Loucy (cell line): ENCODE measurements at regions not wholly inside any gene's neighbourhood (a gene's known extent, or its start where the extent isn't known, plus 50 kb on each side); places are given as distances from the start of the nearest gene placed in this dataset.
A peak's percentile ranks its signal among the peaks of the same experiment; 100 is the strongest.

ENCODE experiments used
- H2AFZ ChIP-seq: fragments of 200-600 bp; sonication (generic); 2 replicates; pipeline ENCODE4 v1.6.0; 2016; ENCODE audit warnings: antibody characterized with exemption, mild to moderate bottlenecking, low read length, moderate library complexity
- H3F3A ChIP-seq: fragments of 200-600 bp; 2 replicates; pipeline ENCODE4 v1.6.0; 2016; ENCODE audit warnings: antibody characterized with exemption, low read depth, mild to moderate bottlenecking
- H3K27me3 ChIP-seq: fragments of 200-600 bp; sonication (generic); 2 replicates; pipeline ENCODE4 v1.6.1; 2014; ENCODE audit warnings: low read length, mild to moderate bottlenecking; ENCODE audit not compliant: insufficient read depth, poor library complexity, severe bottlenecking
- H3K36me3 ChIP-seq: fragments of 200-600 bp; sonication (generic); 2 replicates; pipeline ENCODE4 v1.6.1; 2016; ENCODE audit warnings: low read length; ENCODE audit not compliant: insufficient read depth
- H3K4me1 ChIP-seq: fragments of 200-600 bp; sonication (generic); 2 replicates; pipeline ENCODE4 v1.5.1; 2014; ENCODE audit warnings: low read length, mild to moderate bottlenecking; ENCODE audit not compliant: insufficient read depth, poor library complexity, severe bottlenecking
- H3K4me2 ChIP-seq: fragments of 200-600 bp; sonication (generic); 2 replicates; pipeline ENCODE4 v1.6.0; 2014; ENCODE audit warnings: antibody characterized with exemption, low read length, low read depth, mild to moderate bottlenecking; ENCODE audit not compliant: poor library complexity, severe bottlenecking
- H3K4me3 ChIP-seq: fragments of 200-600 bp; sonication (generic); 2 replicates; pipeline ENCODE4 v1.5.1; 2014; ENCODE audit warnings: low read length, mild to moderate bottlenecking, mixed read lengths; ENCODE audit not compliant: poor library complexity, severe bottlenecking
- H3K79me2 ChIP-seq: fragments of 200-600 bp; sonication (generic); 2 replicates; pipeline ENCODE4 v1.6.1; 2014; ENCODE audit warnings: low read length; ENCODE audit not compliant: insufficient read depth
- H3K9ac ChIP-seq: fragments of 200-600 bp; sonication (generic); 2 replicates; pipeline ENCODE4 v1.6.0; 2014; ENCODE audit warnings: mild to moderate bottlenecking, low read depth, low read length, moderate library complexity; ENCODE audit not compliant: poor library complexity, severe bottlenecking
- H3K9me2 ChIP-seq: fragments of 200-600 bp; sonication (generic); replicated peaks from 2 replicates; pipeline ENCODE4 v1.6.1; 2016; ENCODE audit warnings: low read depth, low read length, mixed read lengths
- H3K9me3 ChIP-seq: fragments of 200-600 bp; sonication (generic); 2 replicates; pipeline ENCODE4 v1.6.1; 2014; ENCODE audit warnings: mild to moderate bottlenecking, antibody characterized with exemption, low read length, low read depth; ENCODE audit not compliant: insufficient read depth
- H4K20me1 ChIP-seq: fragments of 200-600 bp; sonication (generic); 2 replicates; pipeline ENCODE4 v1.6.0; 2014; ENCODE audit warnings: antibody characterized with exemption, low read length, mild to moderate bottlenecking; ENCODE audit not compliant: insufficient read depth, poor library complexity, severe bottlenecking
- CTCF ChIP-seq: fragments of 200-600 bp; sonication (generic); conservative IDR thresholded peaks from 2 replicates; pipeline ENCODE4 v1.5.1; 2014; ENCODE audit warnings: mild to moderate bottlenecking, antibody characterized with exemption, low read length
- EZH2phosphoT487 ChIP-seq: fragments of 200-600 bp; IDR thresholded peaks from 2 replicates; pipeline ENCODE4 v1.6.1; 2018; ENCODE audit warnings: antibody characterized with exemption, mild to moderate bottlenecking, moderate library complexity, borderline replicate concordance

- Histone ChIP-seq H3K79me2 (no peaks in the 10 kb centered on the region), H3K27me3 (no peaks in the 10 kb centered on the region), H3K9me3 (no peaks in the 10 kb centered on the region), H3K9ac (no peak overlapping the region), H3K4me1 (peaks cover 5% of the 10 kb centered on the region), H4K20me1 (no peaks in the 10 kb centered on the region), H3K9me2 (no peaks in the 10 kb centered on the region), H2AFZ (no peak overlapping the region), H3K4me3 (no peak overlapping the region), H3K36me3 (no peaks in the 10 kb centered on the region), H3F3A (no peaks in the 10 kb centered on the region), H3K4me2 (no peak overlapping the region)
- TF ChIP-seq EZH2phosphoT487 (no peak), CTCF (no peak)
These were observed 219.4 kb upstream of the RHOBTB1 start for GRCh38 chr10:61163403-61163802.

- H2AFZ ChIP-seq = no peak overlapping the region
- H3K9me2 ChIP-seq = no peaks in the 10 kb centered on the region
- H3K4me2 ChIP-seq = no peak overlapping the region
These were observed 216.3 kb upstream of the RHOBTB1 start for GRCh38 chr10:61160253-61160652.

GRCh38 chr10:61159253-61159652 lies 215.3 kb upstream of the RHOBTB1 start:
- H3K4me2 ChIP-seq = no peak overlapping the region
- peaks cover 5% of the 10 kb centered on the region for H3K4me1 ChIP-seq
- H2AFZ ChIP-seq = peak overlapping the region; percentile 61

More at GRCh38 chr10:61160253-61160652, 216.3 kb upstream of the RHOBTB1 start:
- Histone ChIP-seq H3K36me3 (no peaks in the 10 kb centered on the region), H3K4me1 (peaks cover 5% of the 10 kb centered on the region), H3K79me2 (no peaks in the 10 kb centered on the region), H3K9me3 (no peaks in the 10 kb centered on the region), H3K27me3 (no peaks in the 10 kb centered on the region), H3K4me3 (no peak overlapping the region), H3K9ac (no peak overlapping the region), H3F3A (no peaks in the 10 kb centered on the region), H4K20me1 (no peaks in the 10 kb centered on the region)
- TF ChIP-seq CTCF (no peak), EZH2phosphoT487 (no peak)

More at GRCh38 chr10:61159253-61159652, 215.3 kb upstream of the RHOBTB1 start:
- H3K9ac ChIP-seq = no peak overlapping the region
- no peaks in the 10 kb centered on the region for H3K9me2 ChIP-seq
- no peaks in the 10 kb centered on the region for H4K20me1 ChIP-seq
- no peaks in the 10 kb centered on the region for H3K27me3 ChIP-seq
- no peaks in the 10 kb centered on the region for H3K79me2 ChIP-seq
- H3F3A ChIP-seq = no peaks in the 10 kb centered on the region
- no peaks in the 10 kb centered on the region for H3K9me3 ChIP-seq
- H3K4me3 ChIP-seq = no peak overlapping the region
- no peak for TF ChIP-seq EZH2phosphoT487
- TF ChIP-seq CTCF = no peak
- no peaks in the 10 kb centered on the region for H3K36me3 ChIP-seq
